Trophoblast cell (in vitro differentiated cells and primary cell): ENCODE measurements at regions not wholly inside any gene's neighbourhood (a gene's known extent, or its start where the extent isn't known, plus 50 kb on each side); places are given as distances from the start of the nearest gene placed in this dataset.

Experiments
- DNase-seq, 2 donors: peaks; one replicate each; pipeline ENCODE4 v3.0.0-alpha.2; 2016
- H2AFZ ChIP-seq: 2 replicates; pipeline ENCODE4 v1.6.1; 2013; ENCODE audit warnings: low read length, moderate library complexity, mild to moderate bottlenecking; ENCODE audit not compliant: insufficient read depth, poor library complexity
- H2AK5ac ChIP-seq: 2 replicates; pipeline ENCODE4 v1.6.1; 2013; ENCODE audit warnings: mild to moderate bottlenecking, low read length
- H2BK120ac ChIP-seq: 2 replicates; pipeline ENCODE4 v1.6.1; 2013; ENCODE audit warnings: low read length, mild to moderate bottlenecking, moderate library complexity; ENCODE audit not compliant: insufficient read depth, poor library complexity
- H2BK12ac ChIP-seq: 2 replicates; pipeline ENCODE4 v1.6.1; 2013; ENCODE audit warnings: mild to moderate bottlenecking, low read length, moderate library complexity
- H2BK5ac ChIP-seq: 2 replicates; pipeline ENCODE4 v1.6.1; 2013; ENCODE audit warnings: low read length, low read depth, moderate library complexity, mild to moderate bottlenecking; ENCODE audit not compliant: poor library complexity
- H3K14ac ChIP-seq: 2 replicates; pipeline ENCODE4 v1.6.1; 2013; ENCODE audit warnings: mild to moderate bottlenecking, low read length
- H3K18ac ChIP-seq: 2 replicates; pipeline ENCODE4 v1.6.1; 2013; ENCODE audit warnings: mild to moderate bottlenecking, low read length
- H3K23ac ChIP-seq: 2 replicates; pipeline ENCODE4 v1.6.1; 2013; ENCODE audit warnings: low read length
- H3K27ac ChIP-seq: 2 replicates; pipeline ENCODE4 v1.5.1; 2013; ENCODE audit warnings: low read depth, mild to moderate bottlenecking, inconsistent platforms, low read length, moderate library complexity
- H3K27me3 ChIP-seq: 2 replicates; pipeline ENCODE4 v1.6.1; 2013; ENCODE audit warnings: inconsistent platforms, mild to moderate bottlenecking, low read length, moderate library complexity; ENCODE audit not compliant: insufficient read depth
- H3K36me3 ChIP-seq, 2 experiments: 1 replicate in 1 of 2; 2 replicates in 1 of 2; pipeline ENCODE4 v1.6.1; 2013; ENCODE audit warnings: low read length in 2 of 2, mild to moderate bottlenecking in 2 of 2, moderate library complexity in 1 of 2; ENCODE audit not compliant: insufficient read depth in 2 of 2, control insufficient read depth in 1 of 2
- H3K4ac ChIP-seq: 2 replicates; pipeline ENCODE4 v1.6.1; 2013; ENCODE audit warnings: low read depth, mild to moderate bottlenecking, low read length, moderate library complexity
- H3K4me1 ChIP-seq, 2 experiments: 1 replicate in 1 of 2; 2 replicates in 1 of 2; pipeline ENCODE4 v1.6.1; 2013; ENCODE audit warnings: low read length in 2 of 2, mild to moderate bottlenecking in 2 of 2, moderate library complexity in 1 of 2; ENCODE audit not compliant: insufficient read depth in 2 of 2, control insufficient read depth in 1 of 2
- H3K4me2 ChIP-seq: 2 replicates; pipeline ENCODE4 v1.6.1; 2013; ENCODE audit warnings: inconsistent platforms, mild to moderate bottlenecking, low read length, moderate library complexity
- H3K4me3 ChIP-seq: 2 replicates; pipeline ENCODE4 v1.5.1; 2013; ENCODE audit warnings: mild to moderate bottlenecking, low read depth, low read length, inconsistent platforms
- H3K79me1 ChIP-seq: one replicate; pipeline ENCODE4 v1.6.1; 2013; ENCODE audit warnings: low read length
- H3K79me2 ChIP-seq: 2 replicates; pipeline ENCODE4 v1.6.1; 2013; ENCODE audit warnings: low read length, mild to moderate bottlenecking; ENCODE audit not compliant: control insufficient read depth, insufficient read depth, poor library complexity
- H3K9ac ChIP-seq: 2 replicates; pipeline ENCODE4 v1.6.1; 2013; ENCODE audit warnings: mild to moderate bottlenecking, low read length
- H3K9me3 ChIP-seq: 2 replicates; pipeline ENCODE4 v1.6.1; 2013; ENCODE audit warnings: low read depth, mild to moderate bottlenecking, control low read depth, inconsistent platforms, low read length; ENCODE audit not compliant: insufficient read depth
- H4K12ac ChIP-seq: 2 replicates; pipeline ENCODE4 v1.6.1; 2013; ENCODE audit warnings: low read depth, mild to moderate bottlenecking, low read length, moderate library complexity
- H4K8ac ChIP-seq: 2 replicates; pipeline ENCODE4 v1.6.1; 2013; ENCODE audit warnings: low read depth, mild to moderate bottlenecking, low read length, moderate library complexity
- H4K91ac ChIP-seq: one replicate; pipeline ENCODE4 v1.6.1; 2013; ENCODE audit warnings: low read depth, mild to moderate bottlenecking, low read length, moderate library complexity
- WGBS: extraction: QIAGEN DNeasy Blood & Tissue Kit; methylation state at CpG from one replicate; pipeline ENCODE4 v1.1.7; 2013; ENCODE audit warnings: missing lambda C conversion rate; ENCODE audit not compliant: insufficient read length, insufficient coverage; ENCODE audit errors: extremely low coverage; 5-methylcytosine and 5-hydroxymethylcytosine counted together

- Histone ChIP-seq H3K4me3 (no peak overlapping the region), H3K4me1 (no peaks in the 10 kb centered on the region), H3K79me2 (no peaks in the 10 kb centered on the region)
Measured at GRCh38 chr7:50145801-50146338, 52.8 kb upstream of the ZPBP start.

GRCh38 chr7:50145226-50145625, 52.2 kb upstream of the ZPBP start:
- no peak overlapping the region for H2AK5ac ChIP-seq
- no peak overlapping the region for H4K12ac ChIP-seq
- H3K79me2 ChIP-seq: no peaks in the 10 kb centered on the region
- no peaks in the 10 kb centered on the region for H3K79me1 ChIP-seq
- H3K14ac ChIP-seq: no peak overlapping the region
- H3K9ac ChIP-seq: no peak overlapping the region
- no peak overlapping the region for H4K8ac ChIP-seq
- no peak overlapping the region for H3K23ac ChIP-seq
- no peaks in the 10 kb centered on the region for H3K9me3 ChIP-seq
- H2BK5ac ChIP-seq: no peak overlapping the region
- DNase-seq: no peak
- no peak overlapping the region for H3K18ac ChIP-seq
- no peak overlapping the region for H3K4me3 ChIP-seq
- no peaks in the 10 kb centered on the region for H3K36me3 ChIP-seq
- no peaks in the 10 kb centered on the region for H3K4me1 ChIP-seq
- no peak overlapping the region for H4K91ac ChIP-seq
- H3K27ac ChIP-seq: no peak overlapping the region
- no peaks in the 10 kb centered on the region for H3K27me3 ChIP-seq
- H2BK120ac ChIP-seq: no peak overlapping the region
- H3K4ac ChIP-seq: no peak overlapping the region
- no CpG with 5 or more reads among the region's 2 CpGs for whole genome bisulfite sequencing
- H3K4me2 ChIP-seq: no peak overlapping the region
- no peak overlapping the region for H2AFZ ChIP-seq
- no peak overlapping the region for H2BK12ac ChIP-seq

More at GRCh38 chr7:50145801-50146338, 52.8 kb upstream of the ZPBP start:
- no peak for DNase-seq
- no peak overlapping the region for H2BK120ac ChIP-seq
- H3K14ac ChIP-seq: no peak overlapping the region
- no peaks in the 10 kb centered on the region for H3K36me3 ChIP-seq
- H2BK12ac ChIP-seq: no peak overlapping the region
- no peak overlapping the region for H2BK5ac ChIP-seq
- no peak overlapping the region for H3K18ac ChIP-seq
- H3K9ac ChIP-seq: no peak overlapping the region
- H3K79me1 ChIP-seq: no peaks in the 10 kb centered on the region
- H3K9me3 ChIP-seq: no peaks in the 10 kb centered on the region
- H3K4me2 ChIP-seq: no peak overlapping the region
- H3K23ac ChIP-seq: no peak overlapping the region
- no peak overlapping the region for H4K91ac ChIP-seq
- H2AK5ac ChIP-seq: no peak overlapping the region
- no peak overlapping the region for H2AFZ ChIP-seq
- H4K12ac ChIP-seq: no peak overlapping the region
- H4K8ac ChIP-seq: no peak overlapping the region
- H3K4ac ChIP-seq: no peak overlapping the region
- WGBS: no CpG with 5 or more reads among the region's 2 CpGs
- H3K27me3 ChIP-seq: no peaks in the 10 kb centered on the region
- H3K27ac ChIP-seq: no peak overlapping the region
